Cerebellar cortex (tissue), 1 donor: ENCODE measurements at regions not wholly inside any gene's neighbourhood (a gene's known extent, or its start where the extent isn't known, plus 50 kb on each side); places are given as distances from the start of the nearest gene placed in this dataset.

Experiments
- DNase-seq: peaks from one replicate; pipeline ENCODE4 v3.0.0-alpha.2; 2015; ENCODE audit warnings: low spot score

DNA sequence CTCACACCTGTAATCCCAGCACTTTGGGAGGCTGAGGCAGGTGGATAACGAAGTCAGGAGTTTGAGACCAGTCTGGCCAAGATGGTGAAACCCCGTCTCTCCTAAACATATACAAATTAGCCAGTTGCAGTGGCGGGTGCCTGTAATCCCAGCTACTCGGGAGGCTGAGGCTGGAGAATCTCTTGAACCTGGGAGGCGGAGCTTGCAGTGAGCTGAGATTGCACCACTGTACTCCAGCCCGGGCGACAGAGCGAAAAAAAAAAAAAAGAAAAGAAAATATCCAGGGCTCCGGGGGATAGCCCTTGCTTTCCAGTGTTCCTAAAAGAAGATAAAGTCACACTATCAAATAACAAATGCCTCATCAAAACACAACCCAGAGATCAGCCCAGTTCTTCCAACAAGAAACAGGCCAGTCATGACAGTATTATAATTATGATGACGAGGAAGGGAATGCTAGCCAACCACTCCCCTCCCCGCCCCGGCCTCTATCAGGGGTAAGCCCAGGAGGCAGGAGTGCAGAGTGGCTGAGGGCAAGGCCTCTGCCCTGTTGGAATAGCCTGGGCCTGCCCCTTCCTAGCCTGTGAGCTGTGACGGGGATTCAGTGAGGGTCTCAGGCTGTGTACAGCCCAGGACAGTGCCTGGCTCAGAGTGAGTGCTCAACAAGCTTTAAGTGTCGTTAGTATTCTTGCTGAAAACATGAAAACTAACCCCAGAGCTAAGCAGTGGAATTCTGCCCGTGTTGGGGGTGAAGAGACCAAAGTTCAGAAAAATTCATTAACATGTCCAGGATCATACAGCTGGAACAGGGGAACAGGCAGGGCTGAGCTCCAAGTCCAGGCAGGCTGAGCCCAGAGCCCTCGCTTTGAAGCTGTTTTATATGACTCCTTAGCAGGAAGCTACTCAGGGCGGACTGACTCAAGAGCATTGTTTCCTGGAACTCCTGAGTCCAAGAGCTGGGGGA lies 54.3 kb downstream of the FAM241B start:
- DNase-seq, result no peak

- DNase-seq, result no peak
Observed at GRCh38 chr10:69684981-69685353, 54.9 kb downstream of the FAM241B start.

DNA sequence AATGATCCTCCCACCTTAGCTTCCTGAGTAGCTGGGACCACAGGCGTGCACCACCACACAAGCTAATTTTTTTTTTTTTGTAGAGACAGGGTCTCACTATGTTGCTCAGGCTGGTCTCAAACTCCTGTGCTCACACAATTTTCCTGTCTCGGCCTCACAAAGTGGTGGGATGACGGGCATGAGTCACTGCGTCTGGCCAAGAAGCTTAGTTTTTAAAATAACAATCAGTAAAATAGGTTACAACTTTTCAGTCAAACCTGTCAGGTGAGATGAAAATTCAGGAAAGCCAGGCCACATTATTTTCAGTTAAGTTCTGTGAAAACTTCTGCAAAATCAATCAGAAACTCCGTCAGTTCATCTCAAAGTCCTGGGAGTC lies 55.4 kb downstream of the FAM241B start:
- DNase-seq, result no peak

DNA sequence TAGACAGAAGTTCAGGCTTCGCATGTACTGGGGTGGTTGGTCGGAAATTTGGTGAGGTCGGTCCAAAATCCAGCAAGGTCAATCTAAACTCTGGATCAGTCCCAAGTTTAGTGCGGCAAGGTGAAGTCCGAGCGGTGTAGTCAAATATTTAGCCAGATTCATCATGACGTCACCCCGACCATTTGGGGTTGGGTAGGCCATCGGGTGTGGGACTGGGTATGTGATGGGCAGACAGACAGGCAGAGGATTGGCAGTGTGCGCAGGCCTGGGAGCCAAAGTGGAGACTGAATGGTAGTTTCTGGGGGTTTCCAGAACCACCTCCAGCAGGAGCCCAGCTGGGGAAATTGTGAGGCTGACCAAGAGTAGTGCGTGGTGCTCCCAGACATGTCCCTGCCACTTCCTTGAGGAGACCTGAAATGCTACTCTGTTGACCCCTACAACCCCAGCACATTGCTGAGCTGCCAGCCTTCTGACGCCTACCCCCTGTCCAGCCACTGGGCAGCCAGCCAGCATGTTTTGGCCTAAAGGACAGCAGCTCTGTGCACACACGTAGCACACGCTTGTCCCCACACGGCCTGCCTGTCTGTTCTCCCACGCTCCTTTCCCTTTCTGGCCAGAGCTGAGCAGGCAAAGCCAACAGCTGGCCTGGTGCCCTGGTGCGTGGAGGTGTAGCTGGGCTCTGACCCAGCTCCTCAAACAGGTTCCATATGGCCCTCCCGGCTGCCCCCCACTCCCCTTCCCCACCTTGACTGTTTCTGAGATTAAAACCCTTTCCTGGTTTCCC lies 55.9 kb downstream of the FAM241B start:
- peak; percentile 38 for DNase-seq

DNA sequence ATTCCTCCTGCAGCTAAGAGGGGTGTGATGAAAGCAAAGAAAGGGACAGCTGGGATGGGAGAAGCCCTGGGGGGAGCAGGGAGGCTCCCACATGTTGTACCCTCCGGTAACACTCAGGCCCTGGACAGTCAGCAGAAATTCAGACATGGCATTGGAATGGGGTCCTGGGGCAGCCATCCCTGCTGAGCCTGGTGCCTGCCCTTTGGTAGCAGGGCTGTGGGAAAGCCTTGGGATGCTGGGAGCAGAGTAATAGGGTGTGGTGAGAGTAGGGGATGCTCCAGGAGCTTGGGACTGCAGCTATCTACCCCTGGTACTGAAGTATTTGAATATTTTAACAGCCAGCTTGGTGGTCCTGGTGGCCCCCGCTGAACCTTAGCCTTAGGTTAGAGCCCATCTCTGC lies 56.8 kb downstream of the FAM241B start:
- DNase-seq, result no peak

DNA sequence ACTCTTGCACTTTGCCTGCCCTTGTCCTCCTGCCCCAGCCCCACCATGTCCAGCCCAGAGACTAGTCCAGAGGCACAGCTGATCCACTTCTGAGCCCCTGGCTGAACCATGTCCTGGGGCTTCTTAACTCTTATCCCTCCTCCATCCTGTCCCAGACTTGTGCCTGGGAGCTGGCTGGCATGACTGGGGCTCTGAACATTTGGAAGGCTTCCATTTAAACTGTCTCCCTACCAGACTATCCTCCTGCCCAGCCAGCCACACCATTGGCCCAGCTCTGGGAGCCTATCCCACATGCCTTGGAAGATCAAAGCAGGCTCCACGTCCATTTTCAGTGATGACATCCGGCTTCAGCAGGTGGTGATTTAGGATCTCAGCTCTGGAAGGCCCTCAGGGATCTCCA lies 57.4 kb downstream of the FAM241B start:
- no peak for DNase-seq

DNA sequence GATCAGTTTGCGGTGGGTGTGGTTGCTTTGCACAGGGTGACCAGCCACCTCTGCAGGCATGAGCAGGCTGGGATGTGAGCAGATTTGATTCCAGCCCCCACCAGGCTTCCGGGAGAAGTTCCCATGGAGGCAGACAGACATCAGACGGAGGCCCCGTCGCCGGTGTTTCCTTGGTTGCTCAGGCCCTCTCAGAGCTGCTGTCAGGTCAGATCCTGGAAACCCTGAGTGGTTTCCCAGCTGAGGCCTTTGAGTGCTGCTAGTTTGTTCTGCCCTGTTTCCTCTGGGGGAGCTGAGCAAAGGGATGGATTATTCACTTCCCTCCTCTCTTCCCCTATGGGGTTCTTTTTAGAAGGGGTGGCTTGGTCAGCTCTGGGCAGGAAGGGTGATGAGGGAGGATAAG lies 62.2 kb downstream of the FAM241B start:
- DNase-seq, result no peak

DNA sequence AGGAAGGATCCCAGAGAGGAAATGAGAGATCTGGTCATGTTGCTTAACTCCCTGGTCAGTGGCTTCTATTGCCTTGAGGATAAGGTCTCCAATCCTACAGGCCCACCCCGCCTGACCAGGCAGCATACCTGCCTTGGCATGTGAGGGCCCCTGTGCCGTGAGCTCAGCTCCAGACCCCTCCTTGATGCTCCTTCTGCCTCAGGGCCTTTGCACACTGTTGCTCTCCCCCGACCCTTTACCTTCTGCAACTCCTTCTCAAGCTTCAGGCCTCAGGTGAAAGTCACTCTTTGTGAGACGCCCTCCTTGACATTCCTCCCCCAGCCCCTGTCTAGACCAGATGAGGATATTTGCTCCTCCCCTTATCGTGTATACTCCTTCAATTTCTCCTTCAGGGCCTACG lies 62.8 kb downstream of the FAM241B start:
- DNase-seq, result no peak

GRCh38 chr10:69693886-69694285 lies 63.8 kb downstream of the FAM241B start:
- no peak for DNase-seq

GRCh38 chr10:69696073-69696731 lies 66.2 kb downstream of the FAM241B start:
- DNase-seq, result no peak

DNA sequence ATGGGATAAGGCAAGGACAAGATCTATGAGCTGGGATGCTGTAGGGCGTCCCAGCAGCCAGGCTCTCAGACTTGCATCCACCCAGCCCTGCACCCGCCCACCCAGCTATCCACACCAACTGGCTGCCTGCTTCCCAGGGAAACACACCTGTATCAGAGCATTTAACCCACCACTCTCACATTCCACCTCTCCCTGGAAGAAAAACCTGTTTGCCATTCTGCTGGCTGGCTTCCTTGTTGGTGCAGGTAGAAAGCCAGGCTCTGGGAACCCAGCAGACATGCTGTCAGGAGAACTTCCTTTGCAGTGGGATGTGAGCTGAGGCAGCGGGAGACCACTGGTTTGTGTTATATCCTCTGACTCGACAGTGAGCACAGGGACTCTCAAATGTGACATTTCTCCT lies 67.0 kb downstream of the FAM241B start:
- DNase-seq, result no peak

DNA sequence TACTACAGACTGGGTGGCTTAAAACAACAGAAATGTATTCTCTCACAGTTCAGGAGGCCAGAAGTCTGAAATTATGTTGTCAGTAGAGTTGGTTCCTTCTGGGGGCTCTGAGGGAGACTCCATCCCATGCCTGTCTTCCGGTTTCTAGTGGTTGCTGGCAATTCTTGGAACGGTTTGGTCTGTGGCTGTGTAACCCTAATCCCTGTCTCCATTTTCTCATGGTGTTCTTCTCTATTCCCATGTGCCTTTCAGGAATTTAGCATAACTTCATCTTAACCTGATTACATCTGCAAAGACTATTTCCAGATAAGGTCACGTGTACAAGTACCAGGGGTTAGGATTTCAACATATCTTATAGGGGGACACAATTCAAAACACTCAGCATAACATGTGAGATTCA lies 73.2 kb downstream of the FAM241B start:
- DNase-seq, result no peak

DNA sequence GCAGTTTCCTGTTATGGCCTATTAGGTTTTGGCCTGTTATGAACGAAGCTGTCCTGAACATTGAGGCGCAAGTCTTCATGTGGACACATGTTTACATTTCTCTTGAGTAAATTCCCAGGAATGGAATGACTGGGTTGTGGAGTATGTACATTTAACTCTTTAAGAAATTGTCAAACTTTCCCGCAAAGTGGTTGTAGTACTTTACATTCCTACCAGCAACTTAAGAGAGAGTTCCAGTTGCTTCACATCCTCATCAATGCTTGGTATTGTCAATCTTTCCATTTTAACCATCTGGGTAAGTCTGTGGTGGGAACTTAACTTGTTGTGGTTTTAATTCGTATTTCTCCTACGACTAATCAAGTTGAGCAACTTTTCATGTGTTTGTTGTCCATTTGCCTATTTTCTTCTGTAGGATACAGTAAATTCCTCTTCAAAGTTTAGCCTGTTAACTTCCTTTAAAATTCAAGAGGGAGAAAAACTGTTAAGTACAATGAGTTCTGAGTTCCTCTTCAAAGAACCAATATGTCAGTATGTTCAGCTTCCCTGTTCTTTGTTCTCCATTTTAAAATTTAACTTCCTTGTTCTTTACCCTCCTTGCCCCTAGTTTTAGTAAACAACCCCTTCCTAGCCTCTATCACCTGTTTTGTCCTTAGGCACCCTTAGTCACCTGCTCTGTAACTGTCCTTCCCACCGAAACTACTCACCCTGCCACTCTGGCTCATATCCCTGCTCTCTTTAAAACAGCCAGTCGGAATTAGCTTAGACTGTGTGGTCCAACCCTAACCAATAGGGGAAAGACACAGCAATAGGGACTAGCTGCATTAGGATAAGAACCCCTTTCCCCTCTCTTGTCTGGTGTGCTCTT lies 74.0 kb downstream of the FAM241B start:
- DNase-seq, result no peak

DNA sequence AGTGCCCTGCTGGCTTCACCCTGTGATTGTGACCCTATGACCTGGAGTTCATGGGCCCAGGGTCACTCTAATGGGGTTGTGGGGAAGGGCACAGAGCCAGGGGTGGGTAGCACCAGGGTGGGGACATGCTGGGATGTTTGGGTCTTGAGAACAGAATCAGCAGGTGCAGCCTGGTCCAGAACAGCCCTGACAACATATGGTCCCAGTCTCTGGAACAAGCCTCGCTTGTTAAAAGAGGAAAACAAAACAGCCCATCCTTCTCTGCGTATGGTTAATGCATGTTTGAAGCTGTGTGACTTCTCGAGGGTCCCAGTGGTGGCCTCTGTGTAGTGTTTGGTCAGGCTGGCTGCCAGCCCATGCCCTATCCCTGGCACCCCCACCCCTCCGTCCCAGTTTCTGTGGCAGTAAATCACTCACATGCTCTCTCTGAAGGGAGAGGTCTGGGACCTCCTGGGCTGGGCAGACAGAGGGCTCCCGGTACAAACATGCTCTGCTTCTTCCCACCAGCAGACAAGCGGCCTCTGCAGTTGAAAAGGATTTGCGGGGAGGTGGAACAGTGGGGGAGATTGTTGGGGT lies 79.4 kb downstream of the FAM241B start:
- peak; percentile 73 for DNase-seq

- DNase-seq, result no peak
Observed at GRCh38 chr10:69710008-69710888, 80.2 kb downstream of the FAM241B start.

DNA sequence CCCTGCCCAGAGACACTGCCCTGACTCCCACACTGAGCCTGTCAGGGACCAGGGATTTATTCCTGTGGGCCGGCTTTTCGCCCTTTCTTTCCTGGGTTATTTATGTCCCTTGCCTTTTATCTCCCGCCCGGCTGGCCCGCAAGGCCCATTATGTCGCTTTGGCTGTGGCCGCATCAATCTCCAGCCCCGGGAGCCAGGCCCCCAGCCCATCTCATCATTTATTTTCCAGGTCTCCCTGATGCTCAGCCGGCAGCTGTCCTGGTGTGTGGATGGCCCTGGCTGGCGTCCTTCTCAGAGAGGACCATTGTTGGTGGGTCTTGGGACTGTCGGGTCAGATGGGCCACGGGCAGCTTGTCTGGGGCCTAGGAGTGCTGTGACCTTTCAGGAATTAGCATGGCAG lies 82.3 kb downstream of the FAM241B start:
- DNase-seq, result no peak

DNA sequence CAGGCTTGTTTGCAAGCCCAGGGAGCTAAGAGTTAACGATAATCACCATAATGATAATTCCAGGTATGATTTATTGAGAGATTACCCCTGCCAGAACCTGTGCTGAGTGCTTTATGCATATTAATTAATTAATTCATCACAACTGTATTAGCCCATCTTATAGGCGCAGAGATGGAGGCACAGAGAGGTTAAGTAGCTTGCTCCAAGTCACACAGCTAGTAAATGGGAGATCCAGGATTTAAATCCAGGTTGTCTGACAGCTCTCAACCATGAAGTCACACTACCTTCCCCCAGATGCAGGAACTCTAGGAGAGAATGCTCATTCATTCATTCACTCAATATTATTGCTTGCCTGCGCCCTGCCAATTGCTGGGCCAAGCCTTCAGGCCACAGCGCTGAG lies 84.5 kb downstream of the FAM241B start:
- DNase-seq, result no peak

DNA sequence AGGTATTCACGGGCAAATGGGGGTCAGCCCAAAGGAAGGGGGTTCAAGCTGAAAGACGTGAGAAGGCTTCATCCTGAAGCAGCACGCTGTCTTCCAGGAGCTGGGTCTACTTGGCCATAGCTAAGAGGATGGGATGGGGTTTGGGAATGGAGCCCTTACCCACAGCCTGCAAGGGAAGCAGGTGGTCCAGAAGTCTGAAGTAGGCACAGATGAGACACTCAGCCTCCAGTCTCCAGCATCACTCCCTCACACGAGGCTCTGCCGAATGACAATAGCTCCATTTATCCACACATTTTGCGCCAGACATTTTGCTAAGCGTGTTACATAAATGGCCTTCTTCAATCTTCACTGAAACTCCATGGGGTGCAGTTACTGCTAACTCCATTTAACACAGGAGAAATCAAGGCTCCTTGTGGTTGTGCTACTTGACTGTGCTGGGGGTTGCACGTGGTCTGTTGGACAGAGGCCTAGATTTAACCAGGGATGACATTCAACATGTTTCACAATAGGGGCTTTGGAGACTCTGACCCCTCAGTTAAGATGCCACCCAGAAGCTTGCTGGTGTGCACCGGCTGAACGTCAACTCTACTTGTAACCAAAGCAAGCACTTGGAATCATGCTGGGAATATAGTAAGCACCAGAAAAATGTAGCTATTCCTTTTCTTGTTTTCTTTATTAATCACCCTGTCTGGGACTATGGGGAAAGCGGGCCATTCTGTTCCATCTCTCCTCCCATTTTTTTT lies 85.3 kb downstream of the FAM241B start:
- DNase-seq, result no peak

- no peak for DNase-seq
Observed at GRCh38 chr10:69715899-69716606, 85.7 kb upstream of the COL13A1 start.
